ENCODE measurements at regions not wholly inside any gene's neighbourhood (a gene's known extent, or its start where the extent isn't known, plus 50 kb on each side); places are given as distances from the start of the nearest gene placed in this dataset.

DNA sequence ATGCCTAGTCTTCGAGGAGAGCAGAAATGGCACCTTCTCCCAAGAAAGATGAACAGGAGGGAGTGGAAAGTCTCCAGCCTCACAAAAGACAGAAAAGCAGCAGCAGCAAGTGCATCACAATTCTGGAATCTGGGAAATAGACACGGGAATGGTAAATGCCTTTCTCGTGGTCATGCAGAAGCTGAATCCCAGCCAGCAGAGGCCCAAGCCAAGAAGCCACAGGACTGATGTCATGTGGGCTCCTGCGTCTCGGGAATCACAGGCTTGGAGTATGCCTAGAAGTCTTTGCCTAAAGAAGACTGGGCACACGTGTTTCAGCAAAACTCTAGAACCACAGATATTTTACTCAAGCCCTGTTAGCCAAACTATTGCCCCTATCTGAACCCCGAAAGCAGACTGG is 260.3 kb upstream of the PLD5 start:
- no peak for TF ChIP-seq EZH2 (IDR thresholded peaks at IDR 0.05)
- TF ChIP-seq, protein P1, sequence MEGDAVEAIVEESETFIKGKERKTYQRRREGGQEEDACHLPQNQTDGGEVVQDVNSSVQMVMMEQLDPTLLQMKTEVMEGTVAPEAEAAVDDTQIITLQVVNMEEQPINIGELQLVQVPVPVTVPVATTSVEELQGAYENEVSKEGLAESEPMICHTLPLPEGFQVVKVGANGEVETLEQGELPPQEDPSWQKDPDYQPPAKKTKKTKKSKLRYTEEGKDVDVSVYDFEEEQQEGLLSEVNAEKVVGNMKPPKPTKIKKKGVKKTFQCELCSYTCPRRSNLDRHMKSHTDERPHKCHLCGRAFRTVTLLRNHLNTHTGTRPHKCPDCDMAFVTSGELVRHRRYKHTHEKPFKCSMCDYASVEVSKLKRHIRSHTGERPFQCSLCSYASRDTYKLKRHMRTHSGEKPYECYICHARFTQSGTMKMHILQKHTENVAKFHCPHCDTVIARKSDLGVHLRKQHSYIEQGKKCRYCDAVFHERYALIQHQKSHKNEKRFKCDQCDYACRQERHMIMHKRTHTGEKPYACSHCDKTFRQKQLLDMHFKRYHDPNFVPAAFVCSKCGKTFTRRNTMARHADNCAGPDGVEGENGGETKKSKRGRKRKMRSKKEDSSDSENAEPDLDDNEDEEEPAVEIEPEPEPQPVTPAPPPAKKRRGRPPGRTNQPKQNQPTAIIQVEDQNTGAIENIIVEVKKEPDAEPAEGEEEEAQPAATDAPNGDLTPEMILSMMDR (IDR thresholded peaks at IDR 0.05 in 2 of 3, conservative IDR thresholded peaks at IDR 0.05 in 1 of 3; ENCODE audit: borderline replicate concordance in 1 of 3, insufficient read depth in 1 of 3, low read depth in 2 of 3, low read length in 2 of 3): no peak
- no peak for TF ChIP-seq POLR2A (IDR thresholded peaks at IDR 0.05; ENCODE audit: borderline replicate concordance, extremely low read depth, insufficient read depth, insufficient read length)
- TF ChIP-seq, protein P2, sequence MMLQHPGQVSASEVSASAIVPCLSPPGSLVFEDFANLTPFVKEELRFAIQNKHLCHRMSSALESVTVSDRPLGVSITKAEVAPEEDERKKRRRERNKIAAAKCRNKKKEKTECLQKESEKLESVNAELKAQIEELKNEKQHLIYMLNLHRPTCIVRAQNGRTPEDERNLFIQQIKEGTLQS (IDR thresholded peaks at IDR 0.05): no peak
- TF ChIP-seq, protein P3, sequence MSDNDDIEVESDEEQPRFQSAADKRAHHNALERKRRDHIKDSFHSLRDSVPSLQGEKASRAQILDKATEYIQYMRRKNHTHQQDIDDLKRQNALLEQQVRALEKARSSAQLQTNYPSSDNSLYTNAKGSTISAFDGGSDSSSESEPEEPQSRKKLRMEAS (IDR thresholded peaks at IDR 0.05): no peak
- TF ChIP-seq YY1 (IDR thresholded peaks at IDR 0.05; ENCODE audit: extremely low read depth, insufficient replicate concordance, low read depth, low read length): no peak
- no peak for TF ChIP-seq EGR1 (IDR thresholded peaks at IDR 0.05; ENCODE audit: low read depth)
- TF ChIP-seq JUND (IDR thresholded peaks at IDR 0.05): no peak
- no peak for TF ChIP-seq POLR2AphosphoS5 (IDR thresholded peaks at IDR 0.05; ENCODE audit: low read depth, low read length)
- no peak for TF ChIP-seq CEBPB (IDR thresholded peaks at IDR 0.05; ENCODE audit: low read depth)
